Ascending aorta (tissue), 2 donors: ENCODE measurements at regions not wholly inside any gene's neighbourhood (a gene's known extent, or its start where the extent isn't known, plus 50 kb on each side); places are given as distances from the start of the nearest gene placed in this dataset.

ENCODE experiments used
- DNase-seq, 2 donors: peaks; one replicate each; pipeline ENCODE4 v3.0.0-alpha.2; 2019; ENCODE audit warnings: low spot score in 2 of 2
- H3K27ac ChIP-seq, 2 donors: fragments of 200-600 bp; sonication (generic); one replicate each; pipeline ENCODE4 v1.5.1; 2016 to 2017; ENCODE audit warnings: mild to moderate bottlenecking in 1 of 2
- H3K27me3 ChIP-seq: fragments of 200-600 bp; sonication (generic); one replicate; pipeline ENCODE4 v1.5.1; 2017
- H3K36me3 ChIP-seq, 2 donors: fragments of 200-600 bp; sonication (generic); one replicate each; pipeline ENCODE4 v1.5.1; 2016
- H3K4me1 ChIP-seq, 2 donors: fragments of 200-600 bp; sonication (generic); one replicate each; pipeline ENCODE4 v1.5.1; 2016 to 2017; ENCODE audit warnings: mild to moderate bottlenecking in 1 of 2
- H3K4me3 ChIP-seq, 2 donors: fragments of 200-600 bp; sonication (generic); one replicate each; pipeline ENCODE4 v1.5.1; 2016 to 2017; ENCODE audit warnings: mild to moderate bottlenecking in 1 of 2
- H3K9me3 ChIP-seq, 2 donors: fragments of 200-600 bp; sonication (generic); one replicate each; pipeline ENCODE4 v1.5.1; 2016
- intact Hi-C: fragments of 100-400 bp; cut with DNase I; formaldehyde crosslinking; loops from one replicate; pipeline ENCODE4 v1.15.1; 2023
- TF ChIP-seq, protein P1 (sequence below), 3 experiments: fragments of 200-600 bp in 2 of 3; fragments of 450-650 bp in 1 of 3; sonication (generic) in 2 of 3; IDR thresholded peaks; one replicate each; pipeline ENCODE4 v1.5.1; 2016 to 2019; ENCODE audit warnings: antibody characterized with exemption in 3 of 3, mild to moderate bottlenecking in 1 of 3, moderate library complexity in 1 of 3

DNA sequence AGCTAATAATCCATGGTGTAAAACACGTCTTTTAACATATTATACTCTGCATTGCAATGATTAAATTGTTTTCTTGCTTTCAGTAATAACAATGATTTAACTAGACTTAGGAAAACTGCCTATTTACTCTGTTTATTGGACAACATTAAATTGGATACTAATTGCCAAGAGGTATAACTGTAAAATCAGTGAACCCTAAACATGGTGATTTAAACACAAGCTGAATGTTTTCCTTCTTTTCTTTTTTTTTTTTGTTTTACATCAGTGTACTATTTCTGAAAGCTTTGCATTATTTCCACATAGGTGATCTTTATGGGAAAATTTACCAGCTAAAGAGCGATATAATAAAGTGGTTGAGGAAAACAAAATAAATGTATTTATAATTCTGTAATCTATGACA lies 276.7 kb downstream of the PCDH7 start:
- Histone ChIP-seq H3K4me1 (no peaks in the 10 kb centered on the region), H3K9me3 (peaks cover 0 to 6% of the 10 kb centered on the region in 2 donors), H3K4me3 (no peak overlapping the region), H3K27me3 (no peaks in the 10 kb centered on the region), H3K27ac (no peak overlapping the region), H3K36me3 (no peaks in the 10 kb centered on the region)
- TF ChIP-seq, protein P1, sequence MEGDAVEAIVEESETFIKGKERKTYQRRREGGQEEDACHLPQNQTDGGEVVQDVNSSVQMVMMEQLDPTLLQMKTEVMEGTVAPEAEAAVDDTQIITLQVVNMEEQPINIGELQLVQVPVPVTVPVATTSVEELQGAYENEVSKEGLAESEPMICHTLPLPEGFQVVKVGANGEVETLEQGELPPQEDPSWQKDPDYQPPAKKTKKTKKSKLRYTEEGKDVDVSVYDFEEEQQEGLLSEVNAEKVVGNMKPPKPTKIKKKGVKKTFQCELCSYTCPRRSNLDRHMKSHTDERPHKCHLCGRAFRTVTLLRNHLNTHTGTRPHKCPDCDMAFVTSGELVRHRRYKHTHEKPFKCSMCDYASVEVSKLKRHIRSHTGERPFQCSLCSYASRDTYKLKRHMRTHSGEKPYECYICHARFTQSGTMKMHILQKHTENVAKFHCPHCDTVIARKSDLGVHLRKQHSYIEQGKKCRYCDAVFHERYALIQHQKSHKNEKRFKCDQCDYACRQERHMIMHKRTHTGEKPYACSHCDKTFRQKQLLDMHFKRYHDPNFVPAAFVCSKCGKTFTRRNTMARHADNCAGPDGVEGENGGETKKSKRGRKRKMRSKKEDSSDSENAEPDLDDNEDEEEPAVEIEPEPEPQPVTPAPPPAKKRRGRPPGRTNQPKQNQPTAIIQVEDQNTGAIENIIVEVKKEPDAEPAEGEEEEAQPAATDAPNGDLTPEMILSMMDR (IDR thresholded peaks at IDR 0.05): no peak
- no peak for DNase-seq
- intact Hi-C loops: no loop called here

DNA sequence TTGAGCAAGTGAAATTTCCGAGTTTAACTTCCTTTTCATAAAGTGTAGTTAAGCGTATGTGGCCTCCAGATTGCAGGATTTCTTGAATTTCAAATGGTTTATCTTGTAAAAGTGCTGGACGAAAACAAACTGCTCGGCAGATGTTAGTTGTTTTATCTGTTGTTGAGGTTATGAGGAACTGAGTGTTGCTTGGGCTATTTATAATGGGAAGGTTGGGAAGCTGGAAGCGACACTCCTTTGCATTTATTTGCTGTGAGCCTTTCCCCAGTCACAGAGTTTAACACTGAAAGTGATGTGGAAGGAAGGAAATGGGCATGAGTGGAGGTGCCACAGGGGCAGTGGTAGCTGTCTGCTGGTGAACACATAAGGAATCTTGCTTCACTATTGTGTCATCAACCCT lies 284.9 kb downstream of the PCDH7 start:
- H3K27ac ChIP-seq: no peak overlapping the region
- H3K9me3 ChIP-seq: no peaks in the 10 kb centered on the region
- H3K27me3 ChIP-seq: no peaks in the 10 kb centered on the region
- TF ChIP-seq, protein P1 (IDR thresholded peaks at IDR 0.05): no peak
- intact Hi-C loops: no loop called here
- no peaks in the 10 kb centered on the region for H3K36me3 ChIP-seq
- H3K4me1 ChIP-seq: no peaks in the 10 kb centered on the region
- H3K4me3 ChIP-seq: no peak overlapping the region
- no peak for DNase-seq

DNA sequence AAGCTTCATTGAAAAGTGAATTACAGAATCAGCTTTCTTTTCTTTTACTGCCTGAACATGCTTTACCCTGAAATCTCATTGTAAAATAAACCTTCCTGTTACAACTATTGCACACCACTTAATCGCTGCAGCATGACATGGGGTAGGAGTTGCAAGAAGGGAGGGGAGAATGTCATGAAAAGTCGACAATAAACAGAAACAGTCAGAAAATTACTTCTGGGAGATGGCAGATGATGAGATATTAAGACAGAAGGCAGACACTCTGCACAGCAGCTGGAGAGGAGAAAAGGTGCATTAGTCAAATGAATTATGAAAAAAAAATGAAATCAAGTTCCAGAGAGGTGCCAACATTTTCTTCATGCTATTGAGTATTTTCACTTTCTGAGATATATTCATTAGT lies 287.7 kb downstream of the PCDH7 start:
- H3K36me3 ChIP-seq: no peaks in the 10 kb centered on the region
- no peak overlapping the region for H3K27ac ChIP-seq
- no peaks in the 10 kb centered on the region for H3K27me3 ChIP-seq
- intact Hi-C loops: no loop called here
- TF ChIP-seq, protein P1 (IDR thresholded peaks at IDR 0.05): no peak
- no peak overlapping the region for H3K4me3 ChIP-seq
- DNase-seq: no peak
- H3K9me3 ChIP-seq: no peaks in the 10 kb centered on the region
- H3K4me1 ChIP-seq: no peaks in the 10 kb centered on the region

DNA sequence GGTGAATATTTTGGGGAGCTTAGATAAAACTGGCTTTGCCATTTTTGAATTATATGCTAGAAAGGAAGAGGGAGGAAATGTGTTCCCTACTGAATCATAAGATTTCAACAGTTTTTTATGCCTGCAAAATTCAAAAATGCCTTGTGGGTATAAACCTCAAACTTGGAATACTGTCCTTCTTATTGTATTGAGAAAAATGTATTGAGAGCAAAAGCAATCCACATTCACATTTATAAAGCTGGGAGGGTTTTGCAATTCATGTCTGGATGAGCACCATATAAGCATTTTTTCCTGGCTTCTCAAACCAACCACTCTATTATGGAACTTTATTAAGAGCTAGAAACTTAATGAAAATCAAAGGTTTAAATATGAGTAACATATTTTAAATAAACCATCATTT lies 289.8 kb downstream of the PCDH7 start:
- no peaks in the 10 kb centered on the region for H3K4me1 ChIP-seq
- H3K36me3 ChIP-seq: no peaks in the 10 kb centered on the region
- H3K9me3 ChIP-seq: no peaks in the 10 kb centered on the region
- TF ChIP-seq, protein P1 (IDR thresholded peaks at IDR 0.05): no peak
- intact Hi-C loops: no loop called here
- H3K4me3 ChIP-seq: no peak overlapping the region
- DNase-seq: no peak
- H3K27ac ChIP-seq: no peak overlapping the region
- H3K27me3 ChIP-seq: no peaks in the 10 kb centered on the region

DNA sequence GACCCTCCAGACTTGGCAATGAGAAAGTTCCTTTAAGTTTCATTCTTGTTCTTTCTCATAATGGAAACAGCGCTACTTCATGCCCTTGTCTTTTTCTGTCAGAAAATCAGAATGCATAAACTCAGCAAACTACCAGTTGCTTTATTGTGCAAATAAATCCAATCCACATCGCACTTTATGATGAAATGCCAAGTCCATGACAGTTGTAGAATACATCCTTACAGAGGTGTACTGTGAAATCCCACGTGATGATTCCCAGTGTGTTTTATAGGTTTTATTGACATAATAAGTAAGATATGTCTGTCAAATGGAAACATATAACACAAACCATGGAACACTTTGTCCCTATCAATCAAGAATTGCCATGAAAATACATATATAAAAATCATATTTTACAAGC lies 295.0 kb downstream of the PCDH7 start:
- H3K27ac ChIP-seq: no peak overlapping the region
- H3K4me1 ChIP-seq: peaks cover 0 to 2% of the 10 kb centered on the region in 2 donors
- intact Hi-C loops: no loop called here
- no peak for DNase-seq
- H3K9me3 ChIP-seq: no peaks in the 10 kb centered on the region
- H3K4me3 ChIP-seq: no peak overlapping the region
- TF ChIP-seq, protein P1 (IDR thresholded peaks at IDR 0.05): no peak
- no peaks in the 10 kb centered on the region for H3K27me3 ChIP-seq
- H3K36me3 ChIP-seq: no peaks in the 10 kb centered on the region
